Cardiac fibroblast (primary cell): ENCODE measurements at regions not wholly inside any gene's neighbourhood (a gene's known extent, or its start where the extent isn't known, plus 50 kb on each side); places are given as distances from the start of the nearest gene placed in this dataset.
A peak's percentile ranks its signal among the peaks of the same experiment; 100 is the strongest.

Experiments used
- DNase-seq, 2 donors: peaks; one replicate each; pipeline versions ENCODE4 v3.0.0 to v3.0.0-alpha.2; 2010; ENCODE audit warnings: low read depth in 2 of 2
- H3K4me3 ChIP-seq, 2 donors: replicated peaks in 1 of 2; 1 replicate in 1 of 2; 2 replicates in 1 of 2; pipeline ENCODE4 v1.5.1; 2011; ENCODE audit warnings: low read depth in 2 of 2, low read length in 2 of 2, mild to moderate bottlenecking in 2 of 2, moderate library complexity in 1 of 2
- CTCF ChIP-seq: IDR thresholded peaks from one replicate; pipeline ENCODE4 v1.5.1; 2011; ENCODE audit warnings: low read depth, mild to moderate bottlenecking, low read length, inconsistent platforms

GRCh38 chr3:83403927-83404326, 1554.9 kb upstream of the CADM2 start:
- DNase-seq: no peak
- H3K4me3 ChIP-seq: no peak overlapping the region
- no peak for TF ChIP-seq CTCF

- H3K4me3 ChIP-seq: no peak overlapping the region
- no peak for DNase-seq
- TF ChIP-seq CTCF: no peak
Measured at GRCh38 chr3:83426300-83426699, 1532.5 kb upstream of the CADM2 start.

- H3K4me3 ChIP-seq: no peak overlapping the region
- DNase-seq: no peak
- TF ChIP-seq CTCF: no peak
Measured at GRCh38 chr3:83434880-83435587, 1523.8 kb upstream of the CADM2 start.

- no peak overlapping the region for H3K4me3 ChIP-seq
- DNase-seq: peak in 1 of 2 donors; percentile 0
- TF ChIP-seq CTCF: no peak
Measured at GRCh38 chr3:83438188-83438587, 1520.6 kb upstream of the CADM2 start.

- DNase-seq: no peak
- H3K4me3 ChIP-seq: no peak overlapping the region
- TF ChIP-seq CTCF: no peak
Measured at GRCh38 chr3:83453056-83453455, 1505.7 kb upstream of the CADM2 start.

- no peak overlapping the region for H3K4me3 ChIP-seq
- no peak for DNase-seq
Measured at GRCh38 chr3:83454353-83454752, 1504.4 kb upstream of the CADM2 start.

More at GRCh38 chr3:83454353-83454752, 1504.4 kb upstream of the CADM2 start:
- TF ChIP-seq CTCF: no peak
